Activated naive CD8-positive, alpha-beta T cell treated with anti-CD3 and anti-CD28 coated beads for 36 hours (primary cell): ENCODE measurements at regions not wholly inside any gene's neighbourhood (a gene's known extent, or its start where the extent isn't known, plus 50 kb on each side); places are given as distances from the start of the nearest gene placed in this dataset.
"Not testable (repeated sequence)": the region's sequence is repeated elsewhere in the genome, so short reads cannot be mapped to it uniquely, and the experiment has no call there.

Experiments
- DNase-seq: peaks from one replicate; pipeline ENCODE4 v3.0.0; 2021
- H3K27ac Mint-ChIP-seq: one replicate; pipeline ENCODE4 v1.8.0; 2022; ENCODE audit warnings: mild to moderate bottlenecking, moderate library complexity, mixed read lengths
- H3K27me3 Mint-ChIP-seq: one replicate; pipeline ENCODE4 v1.8.0; 2022; ENCODE audit warnings: mild to moderate bottlenecking, mixed read lengths
- H3K36me3 Mint-ChIP-seq: one replicate; pipeline ENCODE4 v1.8.0; 2021; ENCODE audit warnings: mild to moderate bottlenecking, mixed read lengths
- H3K4me1 Mint-ChIP-seq: one replicate; pipeline ENCODE4 v1.8.0; 2021; ENCODE audit warnings: mixed read lengths
- H3K4me3 Mint-ChIP-seq: one replicate; pipeline ENCODE4 v1.8.0; 2022; ENCODE audit warnings: mild to moderate bottlenecking, moderate library complexity, mixed read lengths
- H3K9me3 Mint-ChIP-seq: one replicate; pipeline ENCODE4 v1.8.0; 2022; ENCODE audit warnings: mixed read lengths

DNA sequence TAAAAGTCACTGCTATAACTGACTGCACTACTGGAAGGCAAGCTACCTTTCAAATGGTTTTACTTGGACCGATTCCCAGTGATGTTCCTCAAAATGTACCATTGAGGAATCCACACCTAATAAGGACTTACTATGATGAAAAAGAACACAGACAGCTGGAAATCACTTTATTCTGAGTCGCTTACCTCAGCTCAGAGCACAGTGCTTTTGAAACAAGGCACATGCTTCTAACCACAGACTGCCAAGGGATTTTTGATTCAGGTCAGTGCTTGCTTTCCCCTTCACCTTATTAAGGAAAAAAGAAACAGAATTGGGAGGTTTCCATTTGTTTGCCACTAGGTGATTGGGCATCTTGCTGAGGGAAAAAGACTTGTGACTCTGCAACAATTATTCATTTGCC is 707.5 kb upstream of the FSHR start:
- Mint-ChIP-seq H3K27me3 (no peaks in the 10 kb centered on the region), H3K27ac (no peak overlapping the region)

DNA sequence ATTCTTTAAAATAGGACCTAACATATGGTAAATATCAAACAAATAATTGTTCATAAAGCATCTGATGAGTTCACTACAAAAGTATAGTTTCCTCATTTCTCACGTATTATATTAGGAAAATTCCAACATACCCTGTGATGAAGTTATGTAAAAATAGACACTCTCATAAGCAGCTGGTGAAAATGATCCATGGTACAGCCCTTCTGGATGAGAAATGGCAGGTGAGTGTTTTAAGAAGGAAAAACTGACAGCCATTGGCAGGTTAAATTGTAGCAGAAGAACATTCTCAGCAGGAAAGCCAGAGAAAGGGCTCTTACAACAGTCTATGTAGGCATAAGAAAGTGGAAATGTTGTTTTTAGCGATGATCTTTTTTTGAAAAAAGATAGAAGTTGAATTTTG is 706.5 kb upstream of the FSHR start:
- Mint-ChIP-seq H3K9me3 (no peaks in the 10 kb centered on the region), H3K27me3 (no peaks in the 10 kb centered on the region), H3K4me1 (no peaks in the 10 kb centered on the region), H3K27ac (no peak overlapping the region), H3K4me3 (no peak overlapping the region), H3K36me3 (no peaks in the 10 kb centered on the region)
- DNase-seq = no peak

More for the DNA sequence above, 707.5 kb upstream of the FSHR start:
- Mint-ChIP-seq H3K9me3 (no peaks in the 10 kb centered on the region), H3K36me3 (no peaks in the 10 kb centered on the region), H3K4me3 (no peak overlapping the region), H3K4me1 (no peaks in the 10 kb centered on the region)
- DNase-seq = no peak

DNA sequence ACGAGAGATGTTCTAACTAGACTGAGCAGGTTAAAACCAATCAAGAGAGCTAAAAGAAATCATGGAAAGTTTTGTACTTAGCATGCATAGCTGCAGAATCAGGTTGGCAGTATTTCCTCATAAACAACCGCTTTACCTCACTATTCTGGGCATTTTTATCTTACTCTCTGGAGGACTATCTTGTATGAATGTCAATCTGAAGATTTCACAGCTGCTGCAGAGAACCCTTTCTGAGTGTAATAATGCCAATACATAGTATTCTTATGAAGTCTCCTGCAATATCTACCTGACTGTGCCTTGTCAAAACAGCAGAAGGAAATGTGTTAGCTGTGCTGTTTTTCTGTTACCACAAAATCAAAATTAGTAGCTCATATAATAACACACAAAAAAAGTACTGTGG is 705.9 kb upstream of the FSHR start:
- Mint-ChIP-seq H3K4me3 (no peak overlapping the region), H3K9me3 (no peaks in the 10 kb centered on the region), H3K36me3 (no peaks in the 10 kb centered on the region), H3K27ac (no peak overlapping the region), H3K27me3 (no peaks in the 10 kb centered on the region), H3K4me1 (no peaks in the 10 kb centered on the region)
- DNase-seq = no peak

DNA sequence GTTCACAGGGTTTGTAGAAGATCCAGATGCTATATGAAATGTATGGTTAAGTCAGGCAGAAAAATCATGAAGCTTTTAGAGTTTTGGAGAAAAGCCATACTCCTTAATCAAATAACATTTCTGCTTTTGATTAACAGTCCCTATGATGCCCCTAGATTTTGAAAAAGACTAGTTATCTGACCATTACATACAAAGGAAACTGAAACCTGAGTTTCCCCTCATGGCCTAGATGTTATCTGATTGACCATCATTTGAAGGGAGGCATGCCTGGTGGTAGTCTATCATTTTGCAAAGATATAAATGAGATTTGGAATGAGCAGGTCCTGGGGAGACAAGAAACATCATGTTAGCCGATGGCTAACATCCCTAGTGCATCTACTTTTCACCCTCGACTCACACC is 704.3 kb upstream of the FSHR start:
- Mint-ChIP-seq H3K27me3 (no peaks in the 10 kb centered on the region), H3K4me1 (no peaks in the 10 kb centered on the region), H3K36me3 (no peaks in the 10 kb centered on the region), H3K4me3 (no peak overlapping the region), H3K27ac (no peak overlapping the region), H3K9me3 (no peaks in the 10 kb centered on the region)
- no peak for DNase-seq

DNA sequence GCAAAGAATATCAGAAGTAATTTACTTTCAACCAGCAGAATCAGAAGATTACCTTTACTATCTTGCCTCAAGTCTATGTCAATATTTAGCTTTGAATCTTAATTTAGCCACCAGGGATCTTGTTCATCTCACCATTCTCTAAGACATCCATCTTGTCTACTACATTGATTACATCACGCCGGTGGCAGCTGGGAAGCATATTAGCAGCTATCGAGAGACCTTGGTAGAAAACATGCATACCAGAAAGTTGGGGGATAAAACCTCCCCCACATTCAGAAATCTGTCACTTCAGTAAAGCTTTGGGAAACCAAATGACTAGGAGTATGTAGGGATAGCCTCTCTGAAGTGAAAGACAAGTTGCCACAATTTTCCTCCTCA is 703.8 kb upstream of the FSHR start:
- H3K9me3 Mint-ChIP-seq = no peaks in the 10 kb centered on the region
- DNase-seq = no peak
- no peaks in the 10 kb centered on the region for H3K36me3 Mint-ChIP-seq
- no peak overlapping the region for H3K27ac Mint-ChIP-seq
- no peaks in the 10 kb centered on the region for H3K4me1 Mint-ChIP-seq
- H3K4me3 Mint-ChIP-seq = no peak overlapping the region
- H3K27me3 Mint-ChIP-seq = no peaks in the 10 kb centered on the region

DNA sequence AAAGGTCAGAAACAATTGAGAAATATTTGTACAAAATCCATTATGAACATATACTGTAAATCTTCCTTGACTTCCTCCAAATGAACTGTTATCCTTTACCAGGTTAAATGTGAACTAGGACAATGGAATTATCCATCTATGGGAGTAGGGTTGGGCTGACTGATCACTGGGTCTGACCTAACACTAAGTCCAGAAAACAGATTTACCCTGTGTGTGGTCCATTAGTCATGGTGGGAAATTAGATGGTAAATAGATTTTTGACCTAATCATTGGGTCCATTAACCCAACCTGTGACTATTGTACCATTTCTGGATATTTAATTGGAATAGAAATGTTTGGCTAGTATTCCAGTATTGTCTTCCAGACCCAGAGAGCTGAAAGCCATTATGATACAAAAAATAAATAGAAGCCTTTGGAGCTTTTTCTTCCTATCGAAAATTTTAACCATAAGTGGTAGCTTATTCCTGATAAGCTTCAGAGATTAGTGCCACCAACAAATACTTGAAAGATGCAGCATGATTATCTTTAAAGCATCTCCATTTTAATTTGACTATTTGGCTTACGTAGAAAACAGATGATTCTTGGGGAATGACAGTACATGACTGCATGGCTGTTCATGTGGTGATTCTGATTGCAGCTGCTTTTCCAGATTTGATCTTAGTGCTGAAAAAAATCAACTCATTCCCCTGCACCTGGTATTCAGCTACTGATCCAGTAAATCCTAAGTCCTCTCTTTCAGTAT is 703.2 kb upstream of the FSHR start:
- no peak for DNase-seq
- Mint-ChIP-seq H3K27me3 (no peaks in the 10 kb centered on the region), H3K36me3 (no peaks in the 10 kb centered on the region), H3K4me3 (no peak overlapping the region), H3K4me1 (no peaks in the 10 kb centered on the region), H3K27ac (no peak overlapping the region), H3K9me3 (no peaks in the 10 kb centered on the region)

DNA sequence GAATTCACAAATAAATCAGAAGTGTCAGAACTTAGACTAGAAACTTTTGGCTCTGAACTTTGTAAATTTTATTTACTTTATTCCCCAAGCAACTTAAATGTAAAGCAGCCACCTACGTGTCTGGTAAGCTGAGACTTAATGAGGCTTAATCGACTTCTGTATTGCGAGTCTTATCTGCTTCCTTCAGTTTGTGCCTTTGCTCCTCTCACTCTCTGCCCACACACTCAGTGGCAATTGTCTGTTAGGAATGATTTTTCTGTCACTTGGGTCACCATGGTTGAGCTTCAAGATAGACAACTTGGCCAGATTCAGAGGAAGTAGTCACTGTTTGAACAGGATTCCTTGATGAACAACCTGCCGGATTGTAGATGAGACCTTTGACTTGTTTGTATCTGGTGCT is 691.4 kb upstream of the FSHR start:
- DNase-seq = no peak

DNA sequence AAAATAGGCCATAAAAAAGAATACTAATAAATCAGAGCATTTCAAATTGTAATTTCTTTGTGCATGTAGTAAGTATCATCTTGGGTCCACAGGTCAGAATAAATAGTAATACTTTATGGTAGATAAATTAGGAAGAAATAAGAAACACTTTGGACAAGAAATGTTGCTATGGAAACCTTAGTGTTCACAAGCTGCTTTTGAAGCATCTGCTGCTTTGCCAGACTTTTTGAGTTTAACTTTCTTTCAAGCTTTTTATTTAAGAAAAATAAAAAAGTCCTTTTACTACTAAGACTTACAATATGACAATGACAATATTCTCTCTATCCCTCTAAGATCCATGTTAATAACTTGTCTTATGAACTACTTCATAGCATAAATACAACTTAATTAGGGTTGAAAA is 690.7 kb upstream of the FSHR start:
- Mint-ChIP-seq H3K27me3 (no peaks in the 10 kb centered on the region), H3K4me3 (no peak overlapping the region), H3K36me3 (no peaks in the 10 kb centered on the region), H3K27ac (no peak overlapping the region), H3K9me3 (no peaks in the 10 kb centered on the region), H3K4me1 (no peaks in the 10 kb centered on the region)
- DNase-seq = no peak

More for the DNA sequence above, 691.4 kb upstream of the FSHR start:
- no peaks in the 10 kb centered on the region for H3K36me3 Mint-ChIP-seq
- no peaks in the 10 kb centered on the region for H3K9me3 Mint-ChIP-seq
- no peaks in the 10 kb centered on the region for H3K27me3 Mint-ChIP-seq
- no peak overlapping the region for H3K27ac Mint-ChIP-seq
- no peak overlapping the region for H3K4me3 Mint-ChIP-seq
- no peaks in the 10 kb centered on the region for H3K4me1 Mint-ChIP-seq

DNA sequence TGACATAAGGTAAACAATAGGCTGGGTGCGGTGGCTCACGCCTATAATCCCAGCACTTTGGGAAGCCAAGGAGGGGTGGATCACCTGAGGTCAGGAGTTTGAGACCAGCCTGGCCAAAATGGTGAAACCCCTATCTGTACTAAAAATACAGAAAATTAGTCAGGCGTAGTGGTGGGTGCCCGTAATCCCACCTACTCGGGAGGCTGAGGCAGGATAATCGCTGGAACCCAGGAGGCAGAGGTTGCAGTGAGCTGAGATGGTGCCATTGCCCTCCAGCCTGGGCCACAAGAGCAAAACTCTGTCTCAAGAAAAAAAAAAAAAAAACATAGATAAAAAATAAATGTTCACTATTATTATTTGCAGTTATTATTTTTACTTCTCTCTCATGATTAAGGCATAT is 689.8 kb upstream of the FSHR start:
- H3K27me3 Mint-ChIP-seq = not testable (repeated sequence)

DNA sequence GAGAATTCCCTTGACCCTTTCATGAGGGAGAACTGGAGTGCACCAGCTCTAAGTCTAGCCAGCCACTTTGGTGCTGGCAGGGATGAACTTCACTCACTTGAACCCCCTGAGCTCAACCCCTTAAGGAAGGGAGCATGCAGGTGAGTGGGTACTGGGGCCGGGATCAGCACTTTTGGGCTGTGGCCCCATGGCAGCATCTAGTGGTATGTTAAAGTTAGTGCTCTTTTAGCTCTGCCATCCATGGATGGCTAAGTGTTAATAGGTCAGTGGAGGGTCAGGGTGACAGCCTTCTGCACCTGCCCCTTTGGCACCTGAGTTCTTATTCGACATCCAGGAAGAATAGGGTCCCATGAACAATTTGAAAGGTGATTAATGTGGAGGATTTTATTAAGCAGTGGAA is 689.0 kb upstream of the FSHR start:
- Mint-ChIP-seq H3K9me3 (no peaks in the 10 kb centered on the region), H3K4me1 (no peaks in the 10 kb centered on the region), H3K36me3 (no peaks in the 10 kb centered on the region), H3K27me3 (no peaks in the 10 kb centered on the region), H3K27ac (peak overlapping the region; percentile 52), H3K4me3 (no peak overlapping the region)
- no peak for DNase-seq

More for the DNA sequence above, 689.8 kb upstream of the FSHR start:
- not testable (repeated sequence) for H3K27ac Mint-ChIP-seq, H3K4me1 Mint-ChIP-seq, DNase-seq, H3K36me3 Mint-ChIP-seq, H3K4me3 Mint-ChIP-seq, H3K9me3 Mint-ChIP-seq

DNA sequence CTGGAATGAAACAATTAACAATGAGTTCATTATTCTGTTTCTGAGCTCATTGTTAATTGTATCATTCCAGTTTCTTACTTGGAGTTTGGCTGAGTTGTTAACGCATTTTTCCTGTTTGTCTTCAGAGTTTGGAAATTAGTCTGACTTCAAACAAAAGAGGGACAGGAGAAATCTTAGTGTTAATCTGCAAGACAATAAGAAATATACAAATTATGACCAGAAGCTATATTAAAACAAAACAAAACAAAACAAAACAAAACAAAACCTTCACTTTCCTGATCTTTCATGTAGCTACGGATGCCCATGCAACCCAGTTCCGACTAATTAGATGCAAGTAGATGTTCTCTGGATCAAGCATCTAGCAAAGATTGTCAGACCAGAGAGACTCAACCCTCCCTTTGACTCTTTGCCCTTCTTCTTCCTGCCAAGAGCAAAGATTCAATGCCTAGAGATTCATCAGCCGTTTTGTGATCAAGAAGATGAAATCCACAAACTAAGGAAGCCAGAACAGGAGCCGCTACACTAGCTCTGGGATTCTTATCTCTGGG is 686.2 kb upstream of the FSHR start:
- no peak for DNase-seq
- H3K27ac Mint-ChIP-seq = no peak overlapping the region
- no peaks in the 10 kb centered on the region for H3K27me3 Mint-ChIP-seq
- H3K9me3 Mint-ChIP-seq = peaks cover 2% of the 10 kb centered on the region
- no peaks in the 10 kb centered on the region for H3K36me3 Mint-ChIP-seq
- no peaks in the 10 kb centered on the region for H3K4me1 Mint-ChIP-seq
- H3K4me3 Mint-ChIP-seq = no peak overlapping the region

DNA sequence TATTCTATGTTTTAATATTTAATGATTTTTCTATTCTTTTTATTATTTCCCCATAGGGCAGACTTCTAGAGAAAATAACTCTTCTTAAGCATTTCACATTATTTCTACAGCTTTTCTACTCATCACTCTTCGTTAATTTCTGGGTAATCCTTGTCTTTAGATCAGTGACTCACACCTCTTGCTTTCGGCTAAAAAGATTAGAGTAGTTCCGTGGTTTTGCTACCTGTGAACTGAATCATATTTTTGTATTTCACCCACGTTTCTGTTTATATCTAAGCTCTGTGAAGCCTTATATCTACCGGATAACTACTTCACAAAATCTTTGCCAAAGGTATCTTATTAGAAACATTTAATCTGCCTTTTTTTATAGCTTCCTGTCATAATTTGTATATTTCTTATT is 685.5 kb upstream of the FSHR start:
- Mint-ChIP-seq H3K4me1 (no peaks in the 10 kb centered on the region), H3K27me3 (no peaks in the 10 kb centered on the region), H3K4me3 (no peak overlapping the region), H3K9me3 (peaks cover 2% of the 10 kb centered on the region), H3K27ac (no peak overlapping the region), H3K36me3 (no peaks in the 10 kb centered on the region)
- no peak for DNase-seq

DNA sequence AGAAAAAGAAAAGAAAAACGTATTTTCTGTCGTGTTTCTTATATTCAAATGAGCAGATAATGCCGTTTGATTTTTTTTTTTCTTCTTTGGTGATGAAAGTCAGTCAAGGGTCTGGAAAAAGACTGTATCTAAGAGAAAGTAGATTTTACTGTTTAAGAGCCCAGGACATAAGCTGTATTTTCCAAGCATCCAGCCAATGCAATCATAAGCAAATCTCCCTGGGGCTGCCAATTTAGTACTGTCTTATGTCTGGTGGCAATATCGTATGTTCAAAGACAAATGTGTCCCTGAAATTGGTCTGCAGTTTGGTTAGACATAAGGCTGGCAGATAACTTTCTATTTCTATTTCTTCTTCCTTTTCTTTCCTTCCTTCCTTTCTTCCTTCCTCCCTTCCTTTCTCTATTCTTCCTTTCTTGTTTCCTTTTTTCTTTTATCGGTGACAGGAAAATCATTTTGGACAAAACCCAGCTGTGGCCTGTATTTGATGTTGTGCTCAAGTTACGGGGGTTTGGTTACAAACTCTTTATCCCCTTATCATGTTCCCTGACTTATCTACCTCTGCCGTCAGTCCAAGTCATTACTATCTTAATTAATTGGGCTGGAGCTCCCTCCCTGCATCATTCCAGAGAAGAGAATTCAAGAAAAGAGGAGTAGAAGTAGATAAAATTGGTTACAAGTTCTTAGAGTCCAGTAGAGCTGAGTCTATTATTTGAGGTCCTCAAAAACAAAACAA is 683.4 kb upstream of the FSHR start:
- no peak for DNase-seq
- H3K27me3 Mint-ChIP-seq = no peaks in the 10 kb centered on the region
- no peak overlapping the region for H3K4me3 Mint-ChIP-seq
- no peaks in the 10 kb centered on the region for H3K4me1 Mint-ChIP-seq
- H3K36me3 Mint-ChIP-seq = no peaks in the 10 kb centered on the region
- H3K27ac Mint-ChIP-seq = no peak overlapping the region
- H3K9me3 Mint-ChIP-seq = peaks cover 2% of the 10 kb centered on the region

DNA sequence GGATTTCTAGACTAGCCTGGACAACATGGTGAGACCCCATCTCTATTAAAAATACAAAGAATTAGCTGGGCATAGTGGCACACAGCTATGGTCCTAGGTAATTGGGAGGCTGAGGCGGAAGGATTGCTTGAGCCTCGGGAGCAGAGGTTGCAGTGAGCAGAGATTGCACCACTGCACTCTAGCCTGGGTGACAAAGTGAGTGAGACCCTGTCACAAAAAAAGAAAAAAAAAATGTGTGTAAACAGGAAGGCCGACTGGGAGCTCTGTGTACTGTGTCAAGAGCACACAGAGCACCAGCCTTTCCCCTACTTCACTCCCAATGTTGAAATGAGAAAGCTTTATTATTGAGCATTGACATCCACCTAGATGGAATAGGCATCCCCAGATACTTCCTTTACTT is 681.7 kb upstream of the FSHR start:
- Mint-ChIP-seq H3K4me1 (no peaks in the 10 kb centered on the region), H3K27me3 (peaks cover 4% of the 10 kb centered on the region), H3K4me3 (no peak overlapping the region), H3K9me3 (peaks cover 2% of the 10 kb centered on the region), H3K36me3 (no peaks in the 10 kb centered on the region), H3K27ac (no peak overlapping the region)
- no peak for DNase-seq

DNA sequence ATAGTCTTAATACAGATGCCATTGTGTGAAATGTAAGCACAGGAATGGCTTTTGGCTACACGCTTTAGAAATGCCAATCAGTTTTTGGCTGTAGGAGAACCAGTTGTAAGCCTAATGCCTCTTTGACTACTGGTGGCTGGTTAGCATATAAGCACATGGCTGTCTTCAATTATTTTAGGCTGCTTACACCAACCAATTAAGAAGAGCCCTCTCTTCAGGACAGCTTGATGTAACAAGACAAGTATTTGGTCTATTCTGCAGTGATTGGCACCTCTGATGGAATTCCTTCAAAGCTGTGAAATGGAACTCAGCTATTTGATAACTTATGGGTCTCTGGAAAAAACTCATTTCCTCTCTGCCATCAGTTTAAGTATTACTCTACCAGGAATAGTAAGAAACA is 680.1 kb upstream of the FSHR start:
- Mint-ChIP-seq H3K27me3 (peaks cover 4% of the 10 kb centered on the region), H3K27ac (no peak overlapping the region), H3K9me3 (peaks cover 2% of the 10 kb centered on the region), H3K4me3 (no peak overlapping the region), H3K36me3 (no peaks in the 10 kb centered on the region), H3K4me1 (no peaks in the 10 kb centered on the region)
- DNase-seq = no peak

DNA sequence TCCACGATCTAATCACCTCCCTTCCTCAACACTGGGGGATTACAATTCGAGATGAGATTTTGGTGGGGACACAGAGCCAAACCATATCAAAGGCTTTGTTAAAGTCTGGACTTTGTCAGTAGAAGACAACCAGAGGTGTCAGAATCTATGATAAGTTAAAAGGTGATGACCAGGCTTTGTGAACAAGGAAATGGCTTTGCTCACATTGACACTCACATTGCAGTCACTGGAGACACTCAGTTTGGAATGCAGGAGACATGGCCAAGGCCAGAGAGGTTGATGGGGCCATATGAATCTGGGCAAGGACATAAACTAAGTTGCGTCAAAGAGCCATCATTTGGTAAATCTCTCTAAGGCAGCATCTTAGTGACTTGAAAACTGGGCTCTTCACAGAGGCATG is 678.2 kb upstream of the FSHR start:
- no peak for DNase-seq
- Mint-ChIP-seq H3K9me3 (no peaks in the 10 kb centered on the region), H3K36me3 (no peaks in the 10 kb centered on the region), H3K4me3 (no peak overlapping the region), H3K27me3 (peaks cover 4% of the 10 kb centered on the region), H3K4me1 (no peaks in the 10 kb centered on the region), H3K27ac (no peak overlapping the region)
